ENCODE measurements at regions not wholly inside any gene's neighbourhood (a gene's known extent, or its start where the extent isn't known, plus 50 kb on each side); places are given as distances from the start of the nearest gene placed in this dataset.

- intact Hi-C loops (cut with micrococcal nuclease), result no loop called here
Observed at GRCh38 chr6:104428184-104428583, 431.5 kb downstream of the HACE1 start.

DNA sequence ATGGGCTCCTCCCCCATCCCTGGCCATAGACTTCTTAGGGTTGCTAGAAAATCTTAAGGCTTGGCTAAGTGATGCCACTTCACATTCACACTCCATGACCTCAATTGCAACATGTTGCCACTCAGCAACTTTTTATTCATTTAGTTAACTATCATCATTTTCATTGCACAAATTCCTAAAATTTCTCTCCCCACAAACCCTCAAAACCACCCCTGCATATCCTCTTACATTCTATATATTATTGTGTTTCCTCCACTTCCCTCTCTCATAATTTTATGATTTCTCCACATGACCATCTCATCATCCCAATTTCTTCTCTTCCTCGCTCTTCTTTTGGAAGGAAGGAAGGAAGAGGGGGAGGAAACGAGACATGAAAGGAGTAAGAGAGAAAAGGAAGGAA lies 436.0 kb downstream of the HACE1 start:
- intact Hi-C loops (cut with micrococcal nuclease), result no loop called here

DNA sequence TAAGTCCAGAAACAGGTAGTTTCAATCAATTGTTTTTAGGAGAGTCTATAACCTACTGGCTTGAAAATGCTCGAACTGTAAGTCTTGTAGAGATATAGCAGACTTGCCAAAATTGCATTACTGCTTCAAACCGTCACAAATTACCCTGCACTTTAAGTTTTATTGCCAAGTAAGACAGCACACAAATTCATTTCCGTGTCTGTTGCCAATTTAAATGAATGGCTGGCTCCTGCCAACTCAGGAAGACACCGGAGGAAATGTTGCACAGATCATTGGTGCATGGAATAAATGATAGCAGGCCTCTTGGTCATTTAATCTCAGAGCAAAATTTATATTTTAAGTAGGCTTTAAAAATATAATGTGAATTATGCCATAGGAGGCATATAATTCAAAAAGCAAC lies 438.1 kb downstream of the HACE1 start:
- intact Hi-C loops (cut with micrococcal nuclease), result no loop called here

GRCh38 chr6:104418839-104419238 lies 440.9 kb downstream of the HACE1 start:
- intact Hi-C loops (cut with micrococcal nuclease), result no loop called here

- intact Hi-C loops (cut with micrococcal nuclease), result no loop called here
Observed at GRCh38 chr6:104418125-104418524, 441.6 kb downstream of the HACE1 start.

DNA sequence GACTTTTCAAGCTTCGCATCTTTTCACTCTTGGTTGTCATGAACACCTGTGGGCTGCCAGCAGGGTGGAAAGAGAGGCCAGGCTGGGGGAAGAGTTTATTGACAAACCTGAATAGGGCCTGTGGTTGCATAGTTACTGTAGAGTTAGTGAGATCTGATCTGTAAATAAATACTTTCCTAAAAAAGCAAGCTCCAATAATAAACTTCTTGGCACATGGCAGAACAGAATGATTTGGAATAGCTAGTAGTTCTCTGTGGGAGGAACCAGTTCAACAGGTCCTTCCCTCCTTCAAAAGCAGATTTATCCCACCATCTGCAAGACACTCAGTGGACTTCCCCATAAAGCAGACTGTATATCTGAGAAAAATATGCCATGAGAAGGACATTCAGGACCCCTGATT lies 445.0 kb downstream of the HACE1 start:
- intact Hi-C loops (cut with micrococcal nuclease), result no loop called here

GRCh38 chr6:104413767-104414166 lies 446.0 kb downstream of the HACE1 start:
- intact Hi-C loops (cut with micrococcal nuclease), result no loop called here

- intact Hi-C loops (cut with micrococcal nuclease), result no loop called here
Observed at GRCh38 chr6:104411302-104411701, 448.4 kb downstream of the HACE1 start.

- intact Hi-C loops (cut with micrococcal nuclease), result no loop called here
Observed at GRCh38 chr6:104409913-104410312, 449.8 kb downstream of the HACE1 start.

- intact Hi-C loops (cut with micrococcal nuclease), result no loop called here
Observed at GRCh38 chr6:104407957-104408356, 451.8 kb downstream of the HACE1 start.

DNA sequence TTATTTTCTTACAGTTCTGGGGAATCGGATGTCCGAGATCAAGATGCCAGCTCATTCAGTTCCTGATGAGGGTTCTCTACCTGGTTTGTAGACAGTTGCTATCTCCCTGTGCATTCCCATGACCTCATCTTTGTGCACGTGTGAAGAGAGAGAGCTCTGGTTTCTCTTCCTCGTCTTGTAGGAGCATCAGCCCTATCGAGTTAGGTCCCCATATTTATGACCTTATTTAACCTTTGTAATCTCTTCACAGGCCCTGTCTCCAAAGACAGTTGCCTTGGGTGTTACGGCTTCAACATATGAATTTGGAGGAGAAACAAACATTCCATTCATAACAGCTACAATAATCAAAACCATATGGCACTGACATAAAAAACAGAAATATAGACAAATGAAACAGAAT lies 455.3 kb downstream of the HACE1 start:
- intact Hi-C loops (cut with micrococcal nuclease), result no loop called here

DNA sequence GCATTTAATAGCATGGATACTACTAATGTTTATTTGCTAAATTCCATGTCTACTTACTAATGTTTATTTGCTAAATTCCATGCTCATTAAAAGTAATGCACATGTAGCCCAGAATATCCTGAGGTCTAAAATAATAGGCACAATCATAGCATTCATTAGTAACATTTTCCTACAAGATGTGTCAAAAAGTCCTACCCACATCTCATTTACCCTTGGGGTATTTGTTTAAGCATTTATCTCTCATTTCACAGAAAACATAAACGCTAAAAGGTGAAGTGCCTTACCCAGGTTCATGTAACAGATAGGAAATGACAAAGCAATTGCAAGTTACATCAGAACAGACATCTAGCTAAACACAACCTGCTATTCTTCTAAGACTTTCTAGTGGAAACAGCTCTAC lies 457.1 kb downstream of the HACE1 start:
- intact Hi-C loops (cut with micrococcal nuclease), result no loop called here

GRCh38 chr6:104401926-104402325 lies 457.8 kb downstream of the HACE1 start:
- intact Hi-C loops (cut with micrococcal nuclease), result no loop called here

GRCh38 chr6:104400844-104401243 lies 458.9 kb downstream of the HACE1 start:
- intact Hi-C loops (cut with micrococcal nuclease), result no loop called here

DNA sequence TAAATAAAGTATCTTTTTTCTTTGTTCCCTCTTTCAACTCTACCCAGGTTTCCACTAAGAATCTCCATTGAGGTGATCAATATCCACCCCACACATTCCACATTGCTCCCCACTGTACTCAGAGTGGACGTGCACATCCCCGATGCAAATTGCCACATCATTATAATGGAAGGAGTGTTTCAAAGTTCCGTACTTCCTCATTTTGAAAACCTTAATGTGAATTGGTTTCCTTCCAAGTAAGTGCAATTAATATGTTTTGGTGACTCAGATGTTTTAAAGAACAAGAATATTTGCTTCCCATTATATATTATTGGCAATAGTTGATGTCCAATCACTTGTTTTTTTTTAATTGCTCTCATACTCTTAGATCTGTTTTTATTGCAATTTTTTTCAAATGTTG lies 463.6 kb downstream of the HACE1 start:
- intact Hi-C loops (cut with micrococcal nuclease), result no loop called here

DNA sequence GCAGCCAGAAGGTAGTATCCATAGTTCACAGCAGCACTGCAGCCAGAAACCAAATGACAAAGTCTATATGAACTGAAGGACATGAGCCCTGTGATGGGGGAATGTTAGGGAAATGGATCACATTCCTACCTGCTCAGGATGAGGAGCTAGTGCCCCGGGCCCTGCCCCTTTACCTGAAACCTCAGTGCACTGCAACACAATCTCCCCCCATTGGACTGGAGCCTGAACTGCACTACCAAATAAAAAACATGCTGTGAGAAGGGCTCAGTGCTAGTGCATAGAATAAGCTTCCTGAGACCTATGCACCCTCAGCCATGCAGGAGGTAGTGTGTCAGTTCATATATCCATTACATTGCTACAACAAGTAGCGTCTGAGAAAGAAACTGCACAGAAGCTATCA lies 477.8 kb downstream of the HACE1 start:
- intact Hi-C loops (cut with micrococcal nuclease), result no loop called here

GRCh38 chr6:104365451-104366234 lies 494.1 kb downstream of the HACE1 start:
- intact Hi-C loops (cut with micrococcal nuclease), result no loop called here

- intact Hi-C loops (cut with micrococcal nuclease), result no loop called here
Observed at GRCh38 chr6:104357928-104358327, 501.8 kb downstream of the HACE1 start.

- intact Hi-C loops (cut with micrococcal nuclease), result no loop called here
Observed at GRCh38 chr6:104356197-104356596, 503.5 kb downstream of the HACE1 start.

GRCh38 chr6:104349191-104349590 lies 510.5 kb downstream of the HACE1 start:
- intact Hi-C loops (cut with micrococcal nuclease), result no loop called here

DNA sequence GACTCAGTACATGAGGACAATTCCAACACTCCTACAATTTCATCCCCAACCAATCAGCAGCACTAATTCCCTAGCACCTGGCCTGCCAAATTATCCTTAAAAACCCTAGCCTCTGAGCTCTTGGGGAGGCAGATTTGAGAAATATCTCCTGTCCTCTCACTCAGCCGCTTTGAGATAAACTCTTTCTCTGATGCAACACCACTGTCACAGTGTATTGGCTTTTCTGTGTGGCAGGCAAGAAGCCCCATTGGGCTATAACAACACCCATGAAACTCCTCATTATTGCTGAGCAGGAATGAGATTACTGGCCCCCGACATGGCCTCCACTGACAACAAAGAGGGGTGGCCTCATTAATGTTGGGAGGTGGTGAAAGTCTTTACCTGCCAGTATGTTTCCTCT lies 515.5 kb downstream of the HACE1 start:
- intact Hi-C loops (cut with micrococcal nuclease), result no loop called here

GRCh38 chr6:104332364-104332763 lies 527.4 kb downstream of the HACE1 start:
- intact Hi-C loops (cut with micrococcal nuclease), result no loop called here

DNA sequence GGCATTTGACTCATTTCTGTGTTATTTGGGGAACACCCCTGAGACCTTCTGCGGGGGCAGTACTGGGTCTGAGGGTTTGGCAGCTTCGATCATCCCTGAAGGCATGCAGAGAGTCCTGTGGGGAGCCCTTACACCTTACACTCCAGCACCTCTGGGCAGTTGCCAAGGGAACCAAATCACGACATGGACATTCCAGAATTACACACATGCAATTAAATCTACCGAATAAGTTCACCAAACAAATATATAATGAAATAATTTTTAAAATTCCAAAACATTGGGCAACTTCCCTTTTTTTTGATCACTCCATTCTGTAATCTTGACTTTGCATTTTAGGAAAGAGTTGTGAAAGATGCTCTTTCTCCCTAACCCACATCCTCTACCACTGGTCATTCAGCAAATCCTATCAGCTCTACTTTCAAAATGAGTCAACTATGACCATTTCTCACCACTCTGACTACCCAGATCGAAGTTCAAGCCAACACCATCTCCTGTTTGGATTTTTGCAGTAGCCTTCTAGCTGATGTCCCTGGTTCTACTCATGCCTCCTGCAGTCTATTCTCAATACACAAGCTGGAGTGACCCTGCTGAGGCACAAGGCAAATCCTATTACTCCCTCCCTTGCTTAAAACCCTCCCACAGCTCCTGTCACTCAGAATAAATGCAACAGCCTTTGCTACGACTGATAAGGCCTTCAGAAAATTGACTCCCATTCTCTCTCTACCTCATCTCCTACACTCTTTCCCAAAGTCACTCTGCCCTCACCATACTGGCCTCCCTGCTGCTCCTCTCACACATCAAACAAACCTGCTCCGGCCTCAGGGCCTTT lies 533.3 kb downstream of the HACE1 start:
- intact Hi-C loops (cut with micrococcal nuclease), result loop anchor here (10.0 kb wide), 1 partner anchor 198 kb away; no protein-coding TSS in a partner anchor
